HepG2 (cell line): ENCODE measurements at regions not wholly inside any gene's neighbourhood (a gene's known extent, or its start where the extent isn't known, plus 50 kb on each side); places are given as distances from the start of the nearest gene placed in this dataset.

Experiments used
- ATAC-seq: fragments of 200-7000 bp; cut with Tn5 transposase; 3 replicates; pipeline ENCODE4 v1.9.1; 2020; ENCODE audit warnings: mild to moderate bottlenecking, moderate library complexity
- BruUV-seq: library from RNA; stranded (reverse); fragments of 400-500 nt; replicated peaks from 2 replicates; lab custom pipeline; 2021; lab: Mats Ljungman, UMichigan
- CTCF ChIA-PET: fragments of 300-600 bp; formaldehyde crosslinking; extraction: SDS; loops from one replicate; lab custom pipeline; 2021; ENCODE audit warnings: low total read pairs, inconsistent platforms, low intra/inter-chr PET ratio; lab: Yijun Ruan, JAX
- POLR2A ChIA-PET: fragments of 350-600 bp; sonication (Branson Sonifier 250); formaldehyde crosslinking; loops from one replicate; lab custom pipeline; 2020; ENCODE audit warnings: antibody characterized with exemption, inconsistent platforms; lab: Yijun Ruan, JAX
- DNase-seq: peaks from one replicate; pipeline ENCODE4 v3.0.0-alpha.2; 2015; ENCODE audit warnings: low spot score
- FAIRE-seq: peaks from 3 replicates; lab custom pipeline; 2011; peaks lifted over from hg19 to GRCh38; lab: Jason Lieb, UNC
- H2AFZ ChIP-seq: one replicate; pipeline ENCODE4 v1.6.1; 2011; ENCODE audit warnings: low read length, inconsistent platforms
- H3K27ac ChIP-seq: fragments of 300-600 bp; 3 replicates; pipeline ENCODE4 v1.8.0; 2011; ENCODE audit warnings: mixed run types, mild to moderate bottlenecking, mixed read lengths, low read length, inconsistent platforms; ENCODE audit not compliant: insufficient read depth; ENCODE audit errors: extremely low read length
- H3K27me3 ChIP-seq, 2 experiments: fragments of 200-600 bp in 1 of 2; 2 replicates in 1 of 2; 3 replicates in 1 of 2; pipeline versions ENCODE4 v1.6.0 to v1.8.0; 2011; ENCODE audit warnings: low read length in 2 of 2, mild to moderate bottlenecking in 2 of 2, moderate library complexity in 2 of 2, inconsistent platforms in 1 of 2; ENCODE audit not compliant: insufficient read depth in 2 of 2, control insufficient read depth in 1 of 2
- H3K36me3 ChIP-seq, 2 experiments: fragments of 200-600 bp in 1 of 2; replicated peaks in 1 of 2; 2 replicates in 1 of 2; 3 replicates in 1 of 2; pipeline versions ENCODE4 v1.5.1 to v1.8.0; 2011; ENCODE audit warnings: low read length in 2 of 2, inconsistent platforms in 1 of 2; ENCODE audit not compliant: insufficient read depth in 2 of 2, control insufficient read depth in 1 of 2
- H3K4me1 ChIP-seq: 2 replicates; pipeline ENCODE4 v1.5.1; 2012; ENCODE audit warnings: low read length, inconsistent platforms; ENCODE audit not compliant: insufficient read depth
- H3K4me2 ChIP-seq: 2 replicates; pipeline ENCODE4 v1.6.0; 2011; ENCODE audit warnings: low read depth, low read length, inconsistent platforms
- H3K4me3 ChIP-seq, 3 experiments: fragments of 200-600 bp in 1 of 3; sonication (generic), shearing (Covaris generic) in 1 of 3; replicated peaks in 1 of 3; 2 replicates each; pipeline ENCODE4 v1.5.1; 2011 to 2016; ENCODE audit warnings: low read length in 3 of 3, inconsistent platforms in 2 of 3, low read depth in 2 of 3, mild to moderate bottlenecking in 2 of 3, control low read depth in 1 of 3, mixed read lengths in 1 of 3; ENCODE audit not compliant: insufficient read depth in 1 of 3
- H3K79me2 ChIP-seq: one replicate; pipeline ENCODE4 v1.6.1; 2011; ENCODE audit warnings: low read length, inconsistent platforms; ENCODE audit not compliant: insufficient read depth
- H3K9ac ChIP-seq: 2 replicates; pipeline ENCODE4 v1.6.0; 2011; ENCODE audit warnings: mild to moderate bottlenecking, low read depth, low read length, inconsistent platforms; ENCODE audit not compliant: insufficient read depth
- H3K9me3 ChIP-seq: 2 replicates; pipeline ENCODE4 v1.5.1; 2012; ENCODE audit warnings: mild to moderate bottlenecking, low read length
- H4K20me1 ChIP-seq: 2 replicates; pipeline ENCODE4 v1.6.0; 2011; ENCODE audit warnings: inconsistent platforms, mild to moderate bottlenecking, low read length, moderate library complexity; ENCODE audit not compliant: insufficient read depth
- GLI4 ChIP-seq: sonication (generic); formaldehyde crosslinking; IDR thresholded peaks from 2 replicates; pipeline ENCODE4 v1.5.1; 2020; ENCODE audit warnings: missing genetic modification reagents, mild to moderate bottlenecking, moderate library complexity, borderline replicate concordance
- MED13 ChIP-seq: sonication (generic); formaldehyde crosslinking; IDR thresholded peaks from 2 replicates; pipeline ENCODE4 v1.5.0; 2020; ENCODE audit warnings: missing genetic modification reagents
- MTERF4 ChIP-seq: sonication (generic); formaldehyde crosslinking; IDR thresholded peaks from 2 replicates; pipeline ENCODE4 v1.8.0; 2023; ENCODE audit warnings: mild to moderate bottlenecking, missing genetic modification reagents
- PRDM10 ChIP-seq: sonication (generic); formaldehyde crosslinking; IDR thresholded peaks from 2 replicates; pipeline ENCODE4 v1.4.0; 2020; ENCODE audit warnings: low read depth, missing genetic modification reagents
- SKI ChIP-seq: fragments of 450-650 bp; IDR thresholded peaks from one replicate; pipeline ENCODE4 v1.6.1; 2018; ENCODE audit warnings: mild to moderate bottlenecking; ENCODE audit not compliant: partially characterized antibody
- ZBTB38 ChIP-seq: sonication (generic); formaldehyde crosslinking; IDR thresholded peaks from 2 replicates; pipeline ENCODE4 v1.5.1; 2020; ENCODE audit warnings: mild to moderate bottlenecking, missing genetic modification reagents
- ZNF142 ChIP-seq: sonication (generic); formaldehyde crosslinking; IDR thresholded peaks from 2 replicates; pipeline ENCODE4 v1.4.0; 2020; ENCODE audit warnings: missing genetic modification reagents
- ZNF232 ChIP-seq: sonication (generic); formaldehyde crosslinking; IDR thresholded peaks from 2 replicates; pipeline ENCODE4 v1.4.0; 2020; ENCODE audit warnings: missing genetic modification reagents, borderline replicate concordance
- ZNF282 ChIP-seq: fragments of 450-650 bp; IDR thresholded peaks from 2 replicates; pipeline ENCODE4 v1.6.1; 2018; ENCODE audit not compliant: partially characterized antibody
- ZNF44 ChIP-seq: sonication (generic); formaldehyde crosslinking; IDR thresholded peaks from 2 replicates; pipeline ENCODE4 v1.5.1; 2020; ENCODE audit warnings: mild to moderate bottlenecking, missing genetic modification reagents
- ZNF766 ChIP-seq: sonication (generic); formaldehyde crosslinking; IDR thresholded peaks from 2 replicates; pipeline ENCODE4 v1.5.0; 2020; ENCODE audit warnings: missing genetic modification reagents, borderline replicate concordance
- ZSCAN31 ChIP-seq: sonication (generic); formaldehyde crosslinking; IDR thresholded peaks from 2 replicates; pipeline ENCODE4 v1.5.0; 2020; ENCODE audit warnings: low read depth, mild to moderate bottlenecking, missing genetic modification reagents
- in situ Hi-C: cut with HindIII; loops from 2 replicates; pipeline ENCODE4 v1.10.0; 2017; ENCODE audit warnings: low pct_unique_long_range_greater_than_20kb; ENCODE audit not compliant: extremely low pct_ligation_motif_present
- intact Hi-C: fragments of 100-400 bp; cut with micrococcal nuclease; formaldehyde crosslinking; loops from one replicate; pipeline ENCODE4 v1.10.0; 2022; ENCODE audit not compliant: unreplicated experiment

- no peak for TF ChIP-seq PRDM10 (CRISPR knock-in tag)
Observed at GRCh38 chr10:93150990-93151547, 77.4 kb downstream of the CYP26A1 start (continued).

- in situ Hi-C loops, result no loop called here
- no peaks in the 10 kb centered on the region for H3K79me2 ChIP-seq
- H3K4me1 ChIP-seq, result no peaks in the 10 kb centered on the region
- H3K27ac ChIP-seq, result no peak overlapping the region
- no TSS peak for BruUV-seq
- no peak for DNase-seq
- ChIA-PET POLR2A (no interaction called here), CTCF (no interaction called here)
- no peaks in the 10 kb centered on the region for H3K9me3 ChIP-seq
- intact Hi-C loops, result no loop called here
- ATAC-seq, result no peak
- no peak for TF ChIP-seq ZNF282
- no peak for TF ChIP-seq ZNF232 (CRISPR knock-in tag)
- TF ChIP-seq MED13 (CRISPR knock-in tag), result no peak
- no peak for TF ChIP-seq ZNF766 (CRISPR knock-in tag)
- no peak for TF ChIP-seq ZSCAN31 (CRISPR knock-in tag)
- no peak for TF ChIP-seq SKI
- no peak for TF ChIP-seq ZNF44
- no peak for TF ChIP-seq MTERF4 (CRISPR knock-in tag)
- no peak for TF ChIP-seq GLI4
- no peak for TF ChIP-seq ZBTB38
- TF ChIP-seq ZNF142, result no peak
- peaks cover 0 to 1% of the 10 kb centered on the region in 2 experiments; a peak in 1 of 5 replicates for H3K27me3 ChIP-seq
- no peak overlapping the region for H3K4me2 ChIP-seq
- H3K4me3 ChIP-seq, result no peak overlapping the region
- H3K36me3 ChIP-seq, result no peaks in the 10 kb centered on the region
- no peak overlapping the region for H2AFZ ChIP-seq
- H4K20me1 ChIP-seq, result no peaks in the 10 kb centered on the region
- no peak for FAIRE-seq
- H3K9ac ChIP-seq, result no peak overlapping the region
Observed at GRCh38 chr10:93152136-93152535, 78.4 kb downstream of the CYP26A1 start.
